Vagina (tissue), 2 donors: ENCODE measurements at regions not wholly inside any gene's neighbourhood (a gene's known extent, or its start where the extent isn't known, plus 50 kb on each side); places are given as distances from the start of the nearest gene placed in this dataset.

Experiments used
- CTCF ChIP-seq, 3 experiments: fragments of 450-650 bp in 2 of 3; fragments of 200-600 bp in 1 of 3; sonication (generic) in 1 of 3; IDR thresholded peaks; one replicate each; pipeline ENCODE4 v1.5.1; 2017 to 2019; ENCODE audit warnings: antibody characterized with exemption in 3 of 3, mild to moderate bottlenecking in 2 of 3, moderate library complexity in 2 of 3
- POLR2A ChIP-seq, 2 donors: fragments of 450-650 bp; IDR thresholded peaks; one replicate each; pipeline ENCODE4 v1.6.1; 2017; ENCODE audit warnings: antibody characterized with exemption in 2 of 2, mild to moderate bottlenecking in 2 of 2, moderate library complexity in 2 of 2
- POLR2AphosphoS5 ChIP-seq, 2 donors: sonication (generic); formaldehyde crosslinking; IDR thresholded peaks; one replicate each; pipeline ENCODE4 v1.9.0; 2017; ENCODE audit warnings: antibody characterized with exemption in 2 of 2, mild to moderate bottlenecking in 2 of 2, low read depth in 1 of 2; ENCODE audit not compliant: insufficient read depth in 1 of 2

GRCh38 chr19:34835631-34836351, 62.8 kb upstream of the ZNF599 start:
- TF ChIP-seq CTCF (IDR thresholded peaks at IDR 0.05) = no peak
- TF ChIP-seq POLR2A (IDR thresholded peaks at IDR 0.05) = no peak
- no peak for TF ChIP-seq POLR2AphosphoS5 (IDR thresholded peaks at IDR 0.05; ENCODE audit: insufficient read depth in 1 of 2, low read depth in 1 of 2)
